GM12865 (cell line): ENCODE measurements at regions not wholly inside any gene's neighbourhood (a gene's known extent, or its start where the extent isn't known, plus 50 kb on each side); places are given as distances from the start of the nearest gene placed in this dataset.

Experiments
- DNase-seq: peaks from one replicate; pipeline ENCODE4 v3.0.0; 2010; ENCODE audit warnings: low read depth
- H3K4me3 ChIP-seq: 2 replicates; pipeline ENCODE4 v1.5.1; 2011; ENCODE audit warnings: mild to moderate bottlenecking, low read depth, low read length, control low read depth
- CTCF ChIP-seq: IDR thresholded peaks from 2 replicates; pipeline ENCODE4 v1.5.1; 2011; ENCODE audit warnings: low read length, control low read depth, low read depth, inconsistent platforms; ENCODE audit not compliant: insufficient read depth; ENCODE audit errors: missing control alignments

DNA sequence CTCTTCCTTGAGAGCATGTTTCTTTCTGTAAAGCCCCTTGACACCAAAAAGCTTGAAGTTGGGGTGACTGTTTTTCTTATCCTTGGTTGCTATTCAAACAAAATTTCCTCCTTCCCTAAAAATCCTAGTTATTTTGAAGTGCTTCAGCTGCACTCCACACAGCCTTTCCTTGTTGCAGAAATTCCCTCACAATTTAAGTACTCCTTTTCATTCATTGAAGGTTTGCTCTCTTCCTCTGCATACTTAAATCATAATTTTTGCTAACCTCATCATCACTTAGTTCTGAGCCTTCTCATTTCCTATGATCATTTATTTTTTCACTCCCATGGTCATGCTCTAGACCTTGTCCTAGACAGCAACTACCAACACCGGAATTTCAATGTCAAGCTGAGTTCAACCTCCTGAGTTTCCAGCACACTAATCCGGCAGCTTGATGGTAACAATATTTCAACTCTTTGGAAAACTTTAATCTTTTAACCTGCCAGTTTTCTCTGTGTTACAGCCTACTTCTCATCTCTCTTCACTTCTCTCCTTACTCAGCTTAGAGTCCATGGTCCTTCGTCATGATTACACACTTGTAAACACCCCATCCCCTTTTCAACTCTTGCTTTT, 78.7 kb upstream of the ACTBL2 start:
- no peak for DNase-seq
- no peak for TF ChIP-seq CTCF
- H3K4me3 ChIP-seq = no peak overlapping the region

DNA sequence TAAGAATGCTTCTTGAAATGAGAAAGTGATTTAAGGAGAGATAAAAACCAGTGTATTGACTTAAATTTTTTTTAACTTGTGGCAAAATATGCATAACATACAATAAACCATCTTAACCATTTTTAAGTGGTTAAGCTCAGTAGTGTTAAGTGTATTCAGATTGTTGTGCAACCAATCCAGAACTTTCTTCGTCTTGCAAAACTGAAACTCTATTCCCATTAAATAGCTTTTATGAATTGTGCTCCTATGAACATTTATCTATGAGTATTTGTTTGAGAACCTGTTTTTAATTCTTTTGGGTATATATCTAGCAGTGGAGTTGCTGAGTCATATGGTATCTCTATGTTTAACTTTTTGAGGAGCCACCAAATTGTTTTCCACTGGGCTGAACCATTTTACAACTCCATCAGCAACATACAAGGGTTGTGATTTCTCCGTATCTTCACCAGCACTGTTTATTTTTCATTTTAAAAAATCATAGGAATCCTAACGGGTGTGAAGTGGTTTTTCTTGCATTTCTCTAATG, 76.6 kb upstream of the ACTBL2 start:
- TF ChIP-seq CTCF = no peak
- H3K4me3 ChIP-seq = no peak overlapping the region
- DNase-seq = no peak

- no peak overlapping the region for H3K4me3 ChIP-seq
- no peak for TF ChIP-seq CTCF
- DNase-seq = no peak
Measured at GRCh38 chr5:57552033-57552432, 69.4 kb upstream of the ACTBL2 start.

DNA sequence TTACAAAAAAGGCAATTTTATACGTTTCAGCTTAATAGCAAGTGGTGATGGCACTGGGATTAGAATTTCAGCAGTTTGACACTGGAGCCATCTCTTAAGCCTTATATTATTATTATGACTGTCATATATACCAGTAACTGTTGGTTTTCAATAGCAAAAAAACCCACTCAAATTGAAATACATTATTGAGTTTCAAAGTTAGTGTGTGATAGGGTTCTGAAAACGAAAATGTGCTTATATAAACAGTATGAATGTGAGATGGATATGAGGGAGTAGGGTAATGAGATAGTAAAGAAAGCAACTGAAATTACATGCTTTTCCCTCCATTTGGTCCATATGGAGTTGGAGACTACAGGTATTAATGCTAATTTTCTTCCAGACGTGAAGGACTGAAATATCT, 68.6 kb upstream of the ACTBL2 start:
- no peak overlapping the region for H3K4me3 ChIP-seq
- no peak for DNase-seq
- TF ChIP-seq CTCF = no peak

DNA sequence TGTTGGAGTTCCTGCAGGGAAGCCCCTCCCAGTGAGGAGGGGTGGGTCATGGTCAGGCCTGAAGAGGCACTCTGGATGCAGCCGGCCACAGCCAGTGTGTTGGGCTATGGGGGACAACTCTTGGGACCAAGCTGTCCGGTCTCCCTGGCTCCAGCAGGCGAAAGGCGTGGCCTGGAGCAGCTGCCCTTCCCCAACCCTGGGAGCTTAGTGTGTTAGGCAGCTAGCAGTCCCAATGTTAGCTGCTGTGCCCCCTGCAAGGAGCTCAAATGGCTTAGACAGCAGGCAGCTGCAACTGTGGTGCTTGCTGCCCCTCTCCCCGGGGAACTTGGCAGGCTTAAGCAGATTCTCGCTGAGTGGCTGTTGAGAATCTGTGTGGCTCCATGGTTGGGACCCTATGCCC, 67.5 kb upstream of the ACTBL2 start:
- no peak for TF ChIP-seq CTCF
- no peak overlapping the region for H3K4me3 ChIP-seq
- no peak for DNase-seq

- TF ChIP-seq CTCF = no peak
- H3K4me3 ChIP-seq = no peak overlapping the region
- DNase-seq = no peak
Measured at GRCh38 chr5:57549566-57549965, 67.0 kb upstream of the ACTBL2 start.

- TF ChIP-seq CTCF = no peak
- no peak overlapping the region for H3K4me3 ChIP-seq
- no peak for DNase-seq
Measured at GRCh38 chr5:57540823-57541222, 58.2 kb upstream of the ACTBL2 start.
